Right lobe of liver (tissue), 6 donors: ENCODE measurements at regions not wholly inside any gene's neighbourhood (a gene's known extent, or its start where the extent isn't known, plus 50 kb on each side); places are given as distances from the start of the nearest gene placed in this dataset.

Experiments
- ATAC-seq, 4 donors: fragments of 200-7000 bp; cut with Tn5 transposase; one replicate each; pipeline ENCODE4 v1.9.1; 2020; ENCODE audit warnings: mild to moderate bottlenecking in 4 of 4, moderate library complexity in 4 of 4
- DNase-seq, 3 donors: peaks; one replicate each; pipeline ENCODE4 v3.0.0-alpha.2; 2020
- H3K27ac ChIP-seq, 3 donors: fragments of 200-600 bp; one replicate each; pipeline ENCODE4 v1.8.0; 2022
- H3K27me3 ChIP-seq, 2 donors: fragments of 200-600 bp; one replicate each; pipeline ENCODE4 v1.8.0; 2022
- H3K36me3 ChIP-seq, 4 donors: fragments of 200-600 bp; sonication (generic) in 1 of 4; one replicate each; pipeline versions ENCODE4 v1.5.1 to v1.8.0; 2017 to 2022; ENCODE audit warnings: control low read depth in 1 of 4
- H3K4me1 ChIP-seq, 4 donors: fragments of 200-600 bp; sonication (generic) in 1 of 4; one replicate each; pipeline versions ENCODE4 v1.5.1 to v1.8.0; 2017 to 2022; ENCODE audit warnings: control low read depth in 1 of 4
- H3K4me3 ChIP-seq, 3 donors: fragments of 200-600 bp; one replicate each; pipeline ENCODE4 v1.8.0; 2022
- H3K9me3 ChIP-seq, 4 donors: fragments of 200-600 bp; sonication (generic) in 1 of 4; one replicate each; pipeline versions ENCODE4 v1.5.1 to v1.8.0; 2017 to 2022; ENCODE audit warnings: control low read depth in 1 of 4
- CTCF ChIP-seq, 4 donors: fragments of 200-600 bp in 3 of 4; fragments of 450-650 bp in 1 of 4; IDR thresholded peaks; one replicate each; pipeline versions ENCODE4 v1.5.1 to v1.8.0; 2016 to 2022; ENCODE audit warnings: antibody characterized with exemption in 4 of 4, mild to moderate bottlenecking in 2 of 4
- POLR2A ChIP-seq: fragments of 450-650 bp; IDR thresholded peaks from one replicate; pipeline ENCODE4 v1.6.1; 2017; ENCODE audit warnings: antibody characterized with exemption, mild to moderate bottlenecking
- WGBS: methylation state at CpG from one replicate; pipeline ENCODE4 v1.1.6; 2018; ENCODE audit warnings: low coverage, low lambda C conversion rate; ENCODE audit not compliant: insufficient coverage; ENCODE audit errors: missing lambda C conversion rate; 5-methylcytosine and 5-hydroxymethylcytosine counted together
- intact Hi-C, 2 donors: fragments of 100-400 bp; cut with DNase I; formaldehyde crosslinking; loops; one replicate each; pipeline versions ENCODE4 v1.11.2 to v1.14.1; 2022
- donor health status: DM: no; HTN: yes; CAD: no.
- donor health status: DM: no; HTN: no; CAD: no.
- donor health status: DM: no; HTN: no; CAD: no.
- donor health status: DM: no; HTN: yes; CAD: no.
- donor health status: DM: no; HTN: yes; CAD: no.

GRCh38 chr3:40593351-40593750, 68.6 kb downstream of the ZNF621 start:
- Histone ChIP-seq H3K36me3 (no peaks in the 10 kb centered on the region), H3K9me3 (no peaks in the 10 kb centered on the region), H3K4me1 (no peaks in the 10 kb centered on the region), H3K27ac (no peak overlapping the region), H3K4me3 (no peak overlapping the region), H3K27me3 (no peaks in the 10 kb centered on the region)
- WGBS = 81% methylated on average over 4 of the region's 4 CpGs
- TF ChIP-seq POLR2A (no peak), CTCF (IDR thresholded peaks at IDR 0.05) (no peak)
- intact Hi-C loops = no loop called here
- ATAC-seq = no peak
- DNase-seq = no peak

GRCh38 chr3:40597441-40597840, 72.7 kb downstream of the ZNF621 start:
- Histone ChIP-seq H3K27me3 (no peaks in the 10 kb centered on the region), H3K36me3 (no peaks in the 10 kb centered on the region), H3K4me3 (no peak overlapping the region), H3K27ac (no peak overlapping the region), H3K9me3 (no peaks in the 10 kb centered on the region), H3K4me1 (no peaks in the 10 kb centered on the region)
- intact Hi-C loops = no loop called here
- no peak for DNase-seq
- ATAC-seq = no peak
- TF ChIP-seq POLR2A (no peak), CTCF (IDR thresholded peaks at IDR 0.05) (no peak)
- WGBS = 60% methylated on average over 2 of the region's 3 CpGs

GRCh38 chr3:40598338-40598737, 73.6 kb downstream of the ZNF621 start:
- Histone ChIP-seq H3K4me3 (no peak overlapping the region), H3K27ac (no peak overlapping the region), H3K4me1 (no peaks in the 10 kb centered on the region), H3K9me3 (no peaks in the 10 kb centered on the region), H3K36me3 (no peaks in the 10 kb centered on the region), H3K27me3 (no peaks in the 10 kb centered on the region)
- DNase-seq = no peak
- ATAC-seq = no peak
- intact Hi-C loops = no loop called here
- no peak for TF ChIP-seq CTCF (IDR thresholded peaks at IDR 0.05)
- no peak for TF ChIP-seq POLR2A

DNA sequence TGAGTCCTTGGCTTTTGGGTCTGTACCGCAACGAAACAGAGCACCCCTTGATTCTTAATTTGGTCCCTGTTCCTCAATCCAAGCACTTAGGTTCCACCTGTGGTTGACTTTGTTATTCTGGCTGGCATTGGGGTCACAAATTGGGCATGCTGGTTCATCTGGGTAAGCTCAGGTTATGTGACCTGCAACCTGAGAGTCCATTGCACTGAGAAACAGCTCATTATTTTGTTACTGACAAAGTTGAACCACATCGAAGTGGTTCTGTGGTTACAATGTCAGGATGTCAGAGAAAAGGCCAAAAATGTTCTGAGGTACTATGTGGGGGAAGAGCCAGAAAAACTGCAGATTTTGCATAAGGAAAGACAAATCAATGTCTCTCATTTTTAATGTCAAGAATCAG, 74.2 kb downstream of the ZNF621 start:
- no peak for ATAC-seq
- H3K4me3 ChIP-seq = no peak overlapping the region
- no peak for DNase-seq
- H3K9me3 ChIP-seq = no peaks in the 10 kb centered on the region
- 54% methylated on average over 1 of the region's 3 CpGs for WGBS
- H3K4me1 ChIP-seq = no peaks in the 10 kb centered on the region
- intact Hi-C loops = no loop called here
- TF ChIP-seq CTCF (IDR thresholded peaks at IDR 0.05) = no peak
- H3K36me3 ChIP-seq = no peaks in the 10 kb centered on the region
- no peaks in the 10 kb centered on the region for H3K27me3 ChIP-seq
- no peak overlapping the region for H3K27ac ChIP-seq

- H3K9me3 ChIP-seq = no peaks in the 10 kb centered on the region
- no peak overlapping the region for H3K27ac ChIP-seq
- no peak overlapping the region for H3K4me3 ChIP-seq
- DNase-seq = no peak
- intact Hi-C loops = no loop called here
- no peaks in the 10 kb centered on the region for H3K27me3 ChIP-seq
- no peaks in the 10 kb centered on the region for H3K4me1 ChIP-seq
- no CpG with 5 or more reads among the region's 1 CpG for WGBS
- no peak for ATAC-seq
- TF ChIP-seq CTCF (IDR thresholded peaks at IDR 0.05) (no peak), POLR2A (no peak)
- no peaks in the 10 kb centered on the region for H3K36me3 ChIP-seq
Observed at GRCh38 chr3:40602778-40603385, 78.1 kb downstream of the ZNF621 start.
